ENCODE measurements at regions not wholly inside any gene's neighbourhood (a gene's known extent, or its start where the extent isn't known, plus 50 kb on each side); places are given as distances from the start of the nearest gene placed in this dataset.

GRCh38 chr4:164613792-164614191 lies 140.1 kb upstream of the SMIM31 start:
- Histone ChIP-seq H3K27ac (ENCODE audit: low read depth in 1 of 2, low read length in 2 of 2) (no peak overlapping the region), H3K36me3 (replicated peaks in 1 of 2; ENCODE audit: control insufficient read depth in 1 of 2, insufficient read depth in 2 of 2, low read length in 2 of 2) (no peaks in the 10 kb centered on the region), H4K20me1 (ENCODE audit: insufficient read depth, low read length) (no peaks in the 10 kb centered on the region), H3K4me3 (replicated peaks in 1 of 3; ENCODE audit: low read depth in 2 of 3, low read length in 3 of 3) (no peak overlapping the region), H2AFZ (ENCODE audit: insufficient read depth, low read depth, low read length, poor library complexity, severe bottlenecking) (no peak overlapping the region), H3K4me1 (ENCODE audit: control insufficient read depth in 1 of 2, insufficient read depth in 2 of 2, low read length in 2 of 2) (no peaks in the 10 kb centered on the region), H3K9ac (ENCODE audit: insufficient read depth, low read length, poor library complexity, severe bottlenecking) (no peak overlapping the region), H3K79me2 (ENCODE audit: insufficient read depth, low read length) (no peaks in the 10 kb centered on the region), H3K27me3 (ENCODE audit: control insufficient read depth in 2 of 2, insufficient read depth in 2 of 2, low read length in 2 of 2) (no peaks in the 10 kb centered on the region), H3K4me2 (replicated peaks; ENCODE audit: extremely low read depth, low read length, poor library complexity, severe bottlenecking) (no peak overlapping the region), H3K9me3 (replicated peaks in 1 of 2; ENCODE audit: control insufficient read depth in 1 of 2, insufficient read depth in 1 of 2, low read length in 2 of 2) (no peaks in the 10 kb centered on the region)
- Mint-ChIP-seq H3K36me3 (no peaks in the 10 kb centered on the region), H3K27me3 (ENCODE audit: low read depth in 3 of 3) (peaks cover 0 to 1% (median 0%) of the 10 kb centered on the region in 3 donors), H3K9me3 (peaks cover 2 to 9% (median 5%) of the 10 kb centered on the region in 7 donors), H3K4me3 (no peak overlapping the region), H3K27ac (no peak overlapping the region), H3K4me1 (no peaks in the 10 kb centered on the region)
- no peak for DNase-seq
- intact Hi-C loops (cut with micrococcal nuclease): no loop called here
- TF ChIP-seq CTCF (IDR thresholded peaks at IDR 0.05): no peak

GRCh38 chr4:164614329-164614728 lies 139.6 kb upstream of the SMIM31 start:
- TF ChIP-seq CTCF (IDR thresholded peaks at IDR 0.05): no peak
- H3K36me3 Mint-ChIP-seq: no peaks in the 10 kb centered on the region
- Histone ChIP-seq H3K4me1 (ENCODE audit: control insufficient read depth in 1 of 2, insufficient read depth in 2 of 2, low read length in 2 of 2) (no peaks in the 10 kb centered on the region), H3K36me3 (replicated peaks in 1 of 2; ENCODE audit: control insufficient read depth in 1 of 2, insufficient read depth in 2 of 2, low read length in 2 of 2) (no peaks in the 10 kb centered on the region), H3K4me3 (replicated peaks in 1 of 3; ENCODE audit: low read depth in 2 of 3, low read length in 3 of 3) (no peak overlapping the region), H3K27ac (ENCODE audit: low read depth in 1 of 2, low read length in 2 of 2) (no peak overlapping the region), H3K9me3 (replicated peaks in 1 of 2; ENCODE audit: control insufficient read depth in 1 of 2, insufficient read depth in 1 of 2, low read length in 2 of 2) (no peaks in the 10 kb centered on the region), H3K79me2 (ENCODE audit: insufficient read depth, low read length) (no peaks in the 10 kb centered on the region), H3K9ac (ENCODE audit: insufficient read depth, low read length, poor library complexity, severe bottlenecking) (no peak overlapping the region), H4K20me1 (ENCODE audit: insufficient read depth, low read length) (no peaks in the 10 kb centered on the region), H2AFZ (ENCODE audit: insufficient read depth, low read depth, low read length, poor library complexity, severe bottlenecking) (no peak overlapping the region), H3K4me2 (replicated peaks; ENCODE audit: extremely low read depth, low read length, poor library complexity, severe bottlenecking) (no peak overlapping the region), H3K27me3 (ENCODE audit: control insufficient read depth in 2 of 2, insufficient read depth in 2 of 2, low read length in 2 of 2) (no peaks in the 10 kb centered on the region)
- 60% methylated on average over 1 of the region's 2 CpGs for WGBS (ENCODE audit: insufficient coverage)
- intact Hi-C loops (cut with micrococcal nuclease): no loop called here
- no peak for DNase-seq
- peaks cover 2 to 9% (median 5%) of the 10 kb centered on the region in 7 donors for H3K9me3 Mint-ChIP-seq
- no peaks in the 10 kb centered on the region for H3K4me1 Mint-ChIP-seq
- no peak overlapping the region for H3K27ac Mint-ChIP-seq
- no peak overlapping the region for H3K4me3 Mint-ChIP-seq
- peaks cover 0 to 1% (median 0%) of the 10 kb centered on the region in 3 donors for H3K27me3 Mint-ChIP-seq (ENCODE audit: low read depth in 3 of 3)

All from CD14-positive monocyte (primary cell).